ENCODE measurements at regions not wholly inside any gene's neighbourhood (a gene's known extent, or its start where the extent isn't known, plus 50 kb on each side); places are given as distances from the start of the nearest gene placed in this dataset.

- Histone ChIP-seq H3K27me3 (ENCODE audit: insufficient read depth, low read depth, low read length) (no peaks in the 10 kb centered on the region), H3K36me3 (ENCODE audit: insufficient read depth, low read length) (no peaks in the 10 kb centered on the region), H2AFZ (ENCODE audit: low read depth, low read length) (no peak overlapping the region), H3K4me2 (ENCODE audit: low read length) (no peak overlapping the region), H3K79me2 (replicated peaks; ENCODE audit: insufficient read depth, low read length) (no peaks in the 10 kb centered on the region), H4K20me1 (ENCODE audit: insufficient read depth) (no peaks in the 10 kb centered on the region), H3K9me3 (ENCODE audit: low read length) (no peaks in the 10 kb centered on the region), H3K4me3 (ENCODE audit: low read length) (no peak overlapping the region), H3F3A (ENCODE audit: insufficient read depth, low read length, poor library complexity, severe bottlenecking) (no peaks in the 10 kb centered on the region), H3K9me2 (ENCODE audit: insufficient read depth, low read length) (no peaks in the 10 kb centered on the region), H3K27ac (ENCODE audit: low read length) (no peak overlapping the region), H3K9ac (ENCODE audit: low read length) (no peak overlapping the region)
- TF ChIP-seq RAD21 (conservative IDR thresholded peaks at IDR 0.05) (no peak), TAF1 (IDR thresholded peaks at IDR 0.05; ENCODE audit: low read depth) (no peak), EP300 (conservative IDR thresholded peaks at IDR 0.05; ENCODE audit: poor library complexity, severe bottlenecking) (no peak), POLR2AphosphoS5 (IDR thresholded peaks at IDR 0.05) (no peak), SMC3 (conservative IDR thresholded peaks at IDR 0.05; ENCODE audit: poor library complexity) (no peak), REST (IDR thresholded peaks at IDR 0.05; ENCODE audit: borderline replicate concordance) (no peak), EZH2 (IDR thresholded peaks at IDR 0.05; ENCODE audit: borderline replicate concordance, insufficient read depth, low read length, poor library complexity, severe bottlenecking) (no peak), MXI1 (conservative IDR thresholded peaks at IDR 0.05; ENCODE audit: poor library complexity, severe bottlenecking) (no peak), CTCF (IDR thresholded peaks at IDR 0.05; ENCODE audit: poor library complexity, severe bottlenecking) (no peak)
Observed at GRCh38 chr12:97685360-97685759, 222.8 kb downstream of the RMST start.

- Histone ChIP-seq H3F3A (ENCODE audit: insufficient read depth, low read length, poor library complexity, severe bottlenecking) (no peaks in the 10 kb centered on the region), H3K36me3 (ENCODE audit: insufficient read depth, low read length) (no peaks in the 10 kb centered on the region), H3K27me3 (ENCODE audit: insufficient read depth, low read depth, low read length) (no peaks in the 10 kb centered on the region), H3K4me3 (ENCODE audit: low read length) (no peak overlapping the region), H3K9me3 (ENCODE audit: low read length) (no peaks in the 10 kb centered on the region), H3K79me2 (replicated peaks; ENCODE audit: insufficient read depth, low read length) (no peaks in the 10 kb centered on the region), H3K27ac (ENCODE audit: low read length) (no peak overlapping the region), H2AFZ (ENCODE audit: low read depth, low read length) (no peak overlapping the region), H3K4me2 (ENCODE audit: low read length) (no peak overlapping the region), H3K9me2 (ENCODE audit: insufficient read depth, low read length) (no peaks in the 10 kb centered on the region), H3K9ac (ENCODE audit: low read length) (no peak overlapping the region), H4K20me1 (ENCODE audit: insufficient read depth) (no peaks in the 10 kb centered on the region)
- no peak for TF ChIP-seq CTCF (IDR thresholded peaks at IDR 0.05; ENCODE audit: poor library complexity, severe bottlenecking)
Observed at GRCh38 chr12:97701901-97702300, 239.3 kb downstream of the RMST start.

Data from neural cell (in vitro differentiated cells).